ENCODE measurements at regions not wholly inside any gene's neighbourhood (a gene's known extent, or its start where the extent isn't known, plus 50 kb on each side); places are given as distances from the start of the nearest gene placed in this dataset.

- TF ChIP-seq, protein P1, sequence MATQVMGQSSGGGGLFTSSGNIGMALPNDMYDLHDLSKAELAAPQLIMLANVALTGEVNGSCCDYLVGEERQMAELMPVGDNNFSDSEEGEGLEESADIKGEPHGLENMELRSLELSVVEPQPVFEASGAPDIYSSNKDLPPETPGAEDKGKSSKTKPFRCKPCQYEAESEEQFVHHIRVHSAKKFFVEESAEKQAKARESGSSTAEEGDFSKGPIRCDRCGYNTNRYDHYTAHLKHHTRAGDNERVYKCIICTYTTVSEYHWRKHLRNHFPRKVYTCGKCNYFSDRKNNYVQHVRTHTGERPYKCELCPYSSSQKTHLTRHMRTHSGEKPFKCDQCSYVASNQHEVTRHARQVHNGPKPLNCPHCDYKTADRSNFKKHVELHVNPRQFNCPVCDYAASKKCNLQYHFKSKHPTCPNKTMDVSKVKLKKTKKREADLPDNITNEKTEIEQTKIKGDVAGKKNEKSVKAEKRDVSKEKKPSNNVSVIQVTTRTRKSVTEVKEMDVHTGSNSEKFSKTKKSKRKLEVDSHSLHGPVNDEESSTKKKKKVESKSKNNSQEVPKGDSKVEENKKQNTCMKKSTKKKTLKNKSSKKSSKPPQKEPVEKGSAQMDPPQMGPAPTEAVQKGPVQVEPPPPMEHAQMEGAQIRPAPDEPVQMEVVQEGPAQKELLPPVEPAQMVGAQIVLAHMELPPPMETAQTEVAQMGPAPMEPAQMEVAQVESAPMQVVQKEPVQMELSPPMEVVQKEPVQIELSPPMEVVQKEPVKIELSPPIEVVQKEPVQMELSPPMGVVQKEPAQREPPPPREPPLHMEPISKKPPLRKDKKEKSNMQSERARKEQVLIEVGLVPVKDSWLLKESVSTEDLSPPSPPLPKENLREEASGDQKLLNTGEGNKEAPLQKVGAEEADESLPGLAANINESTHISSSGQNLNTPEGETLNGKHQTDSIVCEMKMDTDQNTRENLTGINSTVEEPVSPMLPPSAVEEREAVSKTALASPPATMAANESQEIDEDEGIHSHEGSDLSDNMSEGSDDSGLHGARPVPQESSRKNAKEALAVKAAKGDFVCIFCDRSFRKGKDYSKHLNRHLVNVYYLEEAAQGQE (IDR thresholded peaks at IDR 0.05; ENCODE audit: borderline replicate concordance): no peak
- TF ChIP-seq, protein P1 (CRISPR knock-in tag; IDR thresholded peaks at IDR 0.05; ENCODE audit: low read depth): no peak
- no peak for TF ChIP-seq POLR2G (IDR thresholded peaks at IDR 0.05; ENCODE audit: low read depth, low read length)
- TF ChIP-seq KLF10 (CRISPR knock-in tag; IDR thresholded peaks at IDR 0.05): no peak
- no peak for TF ChIP-seq SRSF7 (optimal IDR thresholded peaks at IDR 0.05; ENCODE audit: low read depth, low read length)
- TF ChIP-seq PREB (CRISPR knock-in tag; IDR thresholded peaks at IDR 0.05): no peak
- no peak for TF ChIP-seq TRIM25 (IDR thresholded peaks at IDR 0.05; ENCODE audit: borderline replicate concordance)
- no peak for TF ChIP-seq RBM39 (optimal IDR thresholded peaks at IDR 0.05; ENCODE audit: low read depth, low read length)
- TF ChIP-seq RBM25 (IDR thresholded peaks at IDR 0.05; ENCODE audit: low read depth, low read length, severe bottlenecking): no peak
- TF ChIP-seq PTRF (tag; IDR thresholded peaks at IDR 0.05): no peak
- TF ChIP-seq, protein P2, sequence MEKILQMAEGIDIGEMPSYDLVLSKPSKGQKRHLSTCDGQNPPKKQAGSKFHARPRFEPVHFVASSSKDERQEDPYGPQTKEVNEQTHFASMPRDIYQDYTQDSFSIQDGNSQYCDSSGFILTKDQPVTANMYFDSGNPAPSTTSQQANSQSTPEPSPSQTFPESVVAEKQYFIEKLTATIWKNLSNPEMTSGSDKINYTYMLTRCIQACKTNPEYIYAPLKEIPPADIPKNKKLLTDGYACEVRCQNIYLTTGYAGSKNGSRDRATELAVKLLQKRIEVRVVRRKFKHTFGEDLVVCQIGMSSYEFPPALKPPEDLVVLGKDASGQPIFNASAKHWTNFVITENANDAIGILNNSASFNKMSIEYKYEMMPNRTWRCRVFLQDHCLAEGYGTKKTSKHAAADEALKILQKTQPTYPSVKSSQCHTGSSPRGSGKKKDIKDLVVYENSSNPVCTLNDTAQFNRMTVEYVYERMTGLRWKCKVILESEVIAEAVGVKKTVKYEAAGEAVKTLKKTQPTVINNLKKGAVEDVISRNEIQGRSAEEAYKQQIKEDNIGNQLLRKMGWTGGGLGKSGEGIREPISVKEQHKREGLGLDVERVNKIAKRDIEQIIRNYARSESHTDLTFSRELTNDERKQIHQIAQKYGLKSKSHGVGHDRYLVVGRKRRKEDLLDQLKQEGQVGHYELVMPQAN (IDR thresholded peaks at IDR 0.05; ENCODE audit: borderline replicate concordance): no peak
These were observed 185.3 kb upstream of the FMN2 start (continued) for GRCh38 chr1:239906394-239906793.

Measured in K562 (cell line).